ENCODE measurements at regions not wholly inside any gene's neighbourhood (a gene's known extent, or its start where the extent isn't known, plus 50 kb on each side); places are given as distances from the start of the nearest gene placed in this dataset.
A peak's percentile ranks its signal among the peaks of the same experiment; 100 is the strongest.
"Not testable (repeated sequence)": the region's sequence is repeated elsewhere in the genome, so short reads cannot be mapped to it uniquely, and the experiment has no call there.

- H4K20me1 ChIP-seq (ENCODE audit: low read depth): no peaks in the 10 kb centered on the region
- no peak overlapping the region for H3K27ac ChIP-seq
- Mint-ChIP-seq H3K36me3 (no peaks in the 10 kb centered on the region), H3K27me3 (ENCODE audit: insufficient read depth, low read depth) (no peaks in the 10 kb centered on the region), H3K4me1 (no peaks in the 10 kb centered on the region), H3K27ac (no peak overlapping the region), H3K9me3 (no peaks in the 10 kb centered on the region), H3K4me3 (no peak overlapping the region)
- no peak overlapping the region for H3K4me2 ChIP-seq
- TF ChIP-seq EZH2phosphoT487 (IDR thresholded peaks at IDR 0.05) (no peak), CTCF (IDR thresholded peaks at IDR 0.05) (no peak), EZH2 (IDR thresholded peaks at IDR 0.05) (no peak)
- H3K9me3 ChIP-seq (ENCODE audit: low read depth): no peaks in the 10 kb centered on the region
- no peak overlapping the region for H3K9ac ChIP-seq
- no peaks in the 10 kb centered on the region for H3F3A ChIP-seq (ENCODE audit: low read depth)
- no peak overlapping the region for H3K4me3 ChIP-seq
- no peaks in the 10 kb centered on the region for H3K36me3 ChIP-seq
- H3K79me2 ChIP-seq (ENCODE audit: low read depth): no peaks in the 10 kb centered on the region
- H3K4me1 ChIP-seq: no peaks in the 10 kb centered on the region
- no peaks in the 10 kb centered on the region for H3K27me3 ChIP-seq
- H2AFZ ChIP-seq (replicated peaks): no peak overlapping the region
- DNase-seq (ENCODE audit: low spot score): no peak
Observed at GRCh38 chr18:56489893-56490292, 148.5 kb downstream of the TXNL1 start.

- no peak overlapping the region for H3K27ac ChIP-seq
- Mint-ChIP-seq H3K4me1 (no peaks in the 10 kb centered on the region), H3K27ac (no peak overlapping the region), H3K4me3 (no peak overlapping the region), H3K9me3 (no peaks in the 10 kb centered on the region), H3K27me3 (ENCODE audit: insufficient read depth, low read depth) (no peaks in the 10 kb centered on the region), H3K36me3 (no peaks in the 10 kb centered on the region)
- H3K9ac ChIP-seq: no peak overlapping the region
- H2AFZ ChIP-seq (replicated peaks): no peak overlapping the region
- no peak overlapping the region for H3K4me2 ChIP-seq
- TF ChIP-seq EZH2 (IDR thresholded peaks at IDR 0.05) (no peak), EZH2phosphoT487 (IDR thresholded peaks at IDR 0.05) (no peak), CTCF (IDR thresholded peaks at IDR 0.05) (no peak)
- H3K4me1 ChIP-seq: no peaks in the 10 kb centered on the region
- no peaks in the 10 kb centered on the region for H3K36me3 ChIP-seq
- no peak for DNase-seq (ENCODE audit: low spot score)
- no peak overlapping the region for H3K4me3 ChIP-seq
- no peaks in the 10 kb centered on the region for H3K27me3 ChIP-seq
- H3K9me3 ChIP-seq (ENCODE audit: low read depth): no peaks in the 10 kb centered on the region
- no peaks in the 10 kb centered on the region for H4K20me1 ChIP-seq (ENCODE audit: low read depth)
- no peaks in the 10 kb centered on the region for H3K79me2 ChIP-seq (ENCODE audit: low read depth)
- no peaks in the 10 kb centered on the region for H3F3A ChIP-seq (ENCODE audit: low read depth)
Observed at GRCh38 chr18:56488739-56489138, 149.7 kb downstream of the TXNL1 start.

GRCh38 chr18:56487801-56488200 lies 150.6 kb downstream of the TXNL1 start:
- no peak overlapping the region for H3K27ac Mint-ChIP-seq
- no peak overlapping the region for H3K4me3 Mint-ChIP-seq
- Histone ChIP-seq H3K27me3 (no peaks in the 10 kb centered on the region), H3K27ac (no peak overlapping the region), H3K79me2 (ENCODE audit: low read depth) (no peaks in the 10 kb centered on the region), H4K20me1 (ENCODE audit: low read depth) (no peaks in the 10 kb centered on the region), H3K9ac (no peak overlapping the region), H3K4me3 (no peak overlapping the region), H3K4me1 (no peaks in the 10 kb centered on the region), H3K9me3 (ENCODE audit: low read depth) (no peaks in the 10 kb centered on the region), H3F3A (ENCODE audit: low read depth) (no peaks in the 10 kb centered on the region), H2AFZ (replicated peaks) (peak overlapping the region; percentile 68), H3K36me3 (no peaks in the 10 kb centered on the region), H3K4me2 (no peak overlapping the region)
- no peak for DNase-seq (ENCODE audit: low spot score)
- H3K27me3 Mint-ChIP-seq (ENCODE audit: insufficient read depth, low read depth): no peaks in the 10 kb centered on the region
- no peaks in the 10 kb centered on the region for H3K9me3 Mint-ChIP-seq
- TF ChIP-seq EZH2phosphoT487 (IDR thresholded peaks at IDR 0.05) (no peak), CTCF (IDR thresholded peaks at IDR 0.05) (no peak), EZH2 (IDR thresholded peaks at IDR 0.05) (no peak)
- H3K36me3 Mint-ChIP-seq: no peaks in the 10 kb centered on the region
- H3K4me1 Mint-ChIP-seq: no peaks in the 10 kb centered on the region

GRCh38 chr18:56483386-56483785 lies 155.0 kb downstream of the TXNL1 start:
- H3K27ac ChIP-seq: no peak overlapping the region
- Mint-ChIP-seq H3K27ac (no peak overlapping the region), H3K36me3 (no peaks in the 10 kb centered on the region), H3K4me1 (no peaks in the 10 kb centered on the region), H3K4me3 (no peak overlapping the region), H3K9me3 (no peaks in the 10 kb centered on the region), H3K27me3 (ENCODE audit: insufficient read depth, low read depth) (no peaks in the 10 kb centered on the region)
- H3K36me3 ChIP-seq: no peaks in the 10 kb centered on the region
- no peaks in the 10 kb centered on the region for H3K9me3 ChIP-seq (ENCODE audit: low read depth)
- H3K4me3 ChIP-seq: no peak overlapping the region
- H3K79me2 ChIP-seq (ENCODE audit: low read depth): no peaks in the 10 kb centered on the region
- no peaks in the 10 kb centered on the region for H4K20me1 ChIP-seq (ENCODE audit: low read depth)
- H3K9ac ChIP-seq: no peak overlapping the region
- H3K4me2 ChIP-seq: no peak overlapping the region
- H3F3A ChIP-seq (ENCODE audit: low read depth): no peaks in the 10 kb centered on the region
- no peaks in the 10 kb centered on the region for H3K27me3 ChIP-seq
- no peak for DNase-seq (ENCODE audit: low spot score)
- TF ChIP-seq EZH2 (IDR thresholded peaks at IDR 0.05): no peak
- TF ChIP-seq CTCF (IDR thresholded peaks at IDR 0.05): no peak
- no peak for TF ChIP-seq EZH2phosphoT487 (IDR thresholded peaks at IDR 0.05)
- H3K4me1 ChIP-seq: no peaks in the 10 kb centered on the region
- H2AFZ ChIP-seq (replicated peaks): no peak overlapping the region

- not testable (repeated sequence) for H3K27me3 ChIP-seq; H3K4me2 ChIP-seq; H3K9me3 ChIP-seq (ENCODE audit: low read depth); H3F3A ChIP-seq (ENCODE audit: low read depth); H2AFZ ChIP-seq (replicated peaks); H3K36me3 Mint-ChIP-seq; DNase-seq (ENCODE audit: low spot score); H3K36me3 ChIP-seq; H3K4me3 ChIP-seq; H3K9me3 Mint-ChIP-seq; H3K4me1 Mint-ChIP-seq; H3K4me1 ChIP-seq; H3K27ac ChIP-seq; H3K4me3 Mint-ChIP-seq; H3K27me3 Mint-ChIP-seq (ENCODE audit: insufficient read depth, low read depth); H3K79me2 ChIP-seq (ENCODE audit: low read depth); H3K9ac ChIP-seq; H4K20me1 ChIP-seq (ENCODE audit: low read depth); H3K27ac Mint-ChIP-seq
Observed at GRCh38 chr18:56482813-56483212, 155.6 kb downstream of the TXNL1 start.
